GM23338 (cell line): ENCODE measurements at regions not wholly inside any gene's neighbourhood (a gene's known extent, or its start where the extent isn't known, plus 50 kb on each side); places are given as distances from the start of the nearest gene placed in this dataset.

Source experiments
- ATAC-seq: fragments of 200-7000 bp; cut with Tn5 transposase; 3 replicates; pipeline ENCODE4 v1.9.1; 2020
- DNase-seq: peaks from one replicate; pipeline ENCODE4 v3.0.0-alpha.2; 2015; ENCODE audit warnings: low spot score
- H2AFZ ChIP-seq: fragments of 200-600 bp; sonication (generic); 2 replicates; pipeline ENCODE4 v1.8.0; 2016; ENCODE audit warnings: antibody characterized with exemption, mild to moderate bottlenecking, moderate library complexity
- H3F3A ChIP-seq: fragments of 200-600 bp; sonication (generic); replicated peaks from 2 replicates; pipeline ENCODE4 v1.8.0; 2017; ENCODE audit warnings: antibody characterized with exemption, mixed run types, low read depth
- H3K27ac ChIP-seq: fragments of 200-600 bp; sonication (generic); 2 replicates; pipeline ENCODE4 v1.6.1; 2016; ENCODE audit warnings: low read depth
- H3K27me3 ChIP-seq: fragments of 200-600 bp; sonication (generic); 2 replicates; pipeline ENCODE4 v1.8.0; 2016; ENCODE audit warnings: mild to moderate bottlenecking, mixed run types, moderate library complexity; ENCODE audit not compliant: insufficient read depth
- H3K36me3 ChIP-seq: fragments of 200-600 bp; sonication (generic); 2 replicates; pipeline ENCODE4 v1.8.0; 2016; ENCODE audit warnings: mild to moderate bottlenecking; ENCODE audit not compliant: insufficient read depth
- H3K4me1 ChIP-seq: fragments of 200-600 bp; sonication (generic); 2 replicates; pipeline ENCODE4 v1.8.0; 2016; ENCODE audit warnings: mild to moderate bottlenecking, moderate library complexity; ENCODE audit not compliant: insufficient read depth
- H3K4me2 ChIP-seq: fragments of 200-600 bp; sonication (generic); 2 replicates; pipeline ENCODE4 v1.7.1; 2017; ENCODE audit warnings: mixed run types
- H3K4me3 ChIP-seq: fragments of 200-600 bp; sonication (generic); 2 replicates; pipeline ENCODE4 v1.6.1; 2016; ENCODE audit warnings: mixed run types
- H3K79me2 ChIP-seq: fragments of 200-600 bp; sonication (generic); replicated peaks from 2 replicates; pipeline ENCODE4 v1.8.0; 2017; ENCODE audit warnings: mild to moderate bottlenecking; ENCODE audit not compliant: insufficient read depth
- H3K9me2 ChIP-seq: fragments of 200-600 bp; sonication (generic); 2 replicates; pipeline ENCODE4 v1.8.0; 2017; ENCODE audit not compliant: insufficient read depth
- H4K20me1 ChIP-seq: fragments of 200-600 bp; sonication (generic); replicated peaks from 2 replicates; pipeline ENCODE4 v1.8.0; 2017; ENCODE audit warnings: mild to moderate bottlenecking; ENCODE audit not compliant: insufficient read depth
- H3K27ac Mint-ChIP-seq: 2 replicates; pipeline ENCODE4 v1.8.0; 2020; ENCODE audit warnings: inconsistent platforms, mild to moderate bottlenecking, moderate library complexity, mixed read lengths
- H3K27me3 Mint-ChIP-seq: 3 replicates; pipeline ENCODE4 v1.8.0; 2022; ENCODE audit warnings: low read depth, mild to moderate bottlenecking, moderate library complexity, mixed read lengths, inconsistent platforms; ENCODE audit not compliant: insufficient read depth, poor library complexity
- H3K36me3 Mint-ChIP-seq: 3 replicates; pipeline ENCODE4 v1.8.0; 2021; ENCODE audit warnings: low read depth, mild to moderate bottlenecking, inconsistent platforms, moderate library complexity, mixed read lengths
- H3K4me1 Mint-ChIP-seq: 3 replicates; pipeline ENCODE4 v1.8.0; 2020; ENCODE audit warnings: mild to moderate bottlenecking, inconsistent platforms, mixed read lengths
- H3K4me3 Mint-ChIP-seq: 3 replicates; pipeline ENCODE4 v1.8.0; 2021; ENCODE audit warnings: moderate library complexity, mild to moderate bottlenecking, inconsistent platforms, mixed read lengths
- H3K9me3 Mint-ChIP-seq: 3 replicates; pipeline ENCODE4 v1.8.0; 2020; ENCODE audit warnings: moderate library complexity, mild to moderate bottlenecking, inconsistent platforms, mixed read lengths
- CREB1 ChIP-seq: fragments of 250-450 bp; sonication (Bioruptor Pico); IDR thresholded peaks from 2 replicates; pipeline ENCODE4 v1.5.0; 2020; ENCODE audit warnings: low read depth, mild to moderate bottlenecking, moderate library complexity
- CTCF ChIP-seq, 2 experiments: fragments of 200-600 bp in 1 of 2; sonication (generic) in 1 of 2; conservative IDR thresholded peaks; 2 replicates each; pipeline versions ENCODE4 v1.5.1 to v1.6.1; 2016 to 2017; ENCODE audit warnings: antibody characterized with exemption in 2 of 2, low read depth in 2 of 2, mild to moderate bottlenecking in 2 of 2, moderate library complexity in 1 of 2
- ETS1 ChIP-seq: IDR thresholded peaks from 2 replicates; pipeline ENCODE4 v1.6.1; 2016; ENCODE audit warnings: antibody characterized with exemption
- EZH2 ChIP-seq: fragments of 200-600 bp; sonication (generic); IDR thresholded peaks from one replicate; pipeline ENCODE4 v1.8.0; 2017; ENCODE audit warnings: antibody characterized with exemption, mild to moderate bottlenecking, low read depth; ENCODE audit not compliant: unreplicated experiment
- EZH2phosphoT487 ChIP-seq: fragments of 200-600 bp; sonication (generic); IDR thresholded peaks from one replicate; pipeline ENCODE4 v1.8.1; 2018; ENCODE audit warnings: antibody characterized with exemption; ENCODE audit not compliant: unreplicated experiment
- JUNB ChIP-seq: IDR thresholded peaks from one replicate; pipeline ENCODE4 v1.6.1; 2016; ENCODE audit warnings: antibody characterized with exemption; ENCODE audit not compliant: unreplicated experiment
- NANOG ChIP-seq: IDR thresholded peaks from 2 replicates; pipeline ENCODE4 v1.6.1; 2016; ENCODE audit warnings: antibody characterized with exemption, borderline replicate concordance
- POLR2AphosphoS5 ChIP-seq: IDR thresholded peaks from 2 replicates; pipeline ENCODE4 v1.6.1; 2016; ENCODE audit warnings: antibody characterized with exemption, low read depth
- REST ChIP-seq: IDR thresholded peaks from one replicate; pipeline ENCODE4 v1.6.1; 2018; ENCODE audit warnings: antibody characterized with exemption; ENCODE audit not compliant: unreplicated experiment
- STAT1 ChIP-seq: IDR thresholded peaks from one replicate; pipeline ENCODE4 v1.6.1; 2016; ENCODE audit warnings: antibody characterized with exemption; ENCODE audit not compliant: unreplicated experiment
- ZNF114 ChIP-seq: fragments of 250-450 bp; sonication (Bioruptor Pico); IDR thresholded peaks from 2 replicates; pipeline ENCODE4 v1.5.0; 2020; ENCODE audit warnings: mild to moderate bottlenecking, moderate library complexity
- ZNF331 ChIP-seq: fragments of 250-450 bp; sonication (Bioruptor Pico); IDR thresholded peaks from 2 replicates; pipeline ENCODE4 v1.5.0; 2020; ENCODE audit warnings: low read depth, mild to moderate bottlenecking, moderate library complexity
- ZNF462 ChIP-seq: fragments of 250-450 bp; sonication (Bioruptor Pico); IDR thresholded peaks from 2 replicates; pipeline ENCODE4 v1.5.0; 2020; ENCODE audit warnings: mild to moderate bottlenecking, moderate library complexity

- Mint-ChIP-seq H3K27ac (no peak overlapping the region), H3K4me1 (peaks cover 9% of the 10 kb centered on the region; the same call in 1 of the 3 replicates), H3K4me3 (no peak overlapping the region), H3K9me3 (no peaks in the 10 kb centered on the region), H3K27me3 (peaks cover 3% of the 10 kb centered on the region), H3K36me3 (no peaks in the 10 kb centered on the region)
- H3F3A ChIP-seq, result no peaks in the 10 kb centered on the region
- H3K79me2 ChIP-seq, result no peaks in the 10 kb centered on the region
- H3K36me3 ChIP-seq, result no peaks in the 10 kb centered on the region
- TF ChIP-seq STAT1, result no peak
- no peak for TF ChIP-seq ETS1
- TF ChIP-seq REST, result no peak
- no peak for TF ChIP-seq JUNB
- no peak for TF ChIP-seq EZH2
- no peak for TF ChIP-seq CTCF (conservative IDR thresholded peaks at IDR 0.05; ENCODE audit: low read depth in 2 of 2)
- no peak for TF ChIP-seq ZNF114 (CRISPR knock-in tag)
- no peak for TF ChIP-seq NANOG
- no peak for TF ChIP-seq POLR2AphosphoS5
- TF ChIP-seq ZNF331 (CRISPR knock-in tag), result no peak
- TF ChIP-seq ZNF462, result no peak
- TF ChIP-seq CREB1 (CRISPR knock-in tag), result no peak
- no peak for TF ChIP-seq EZH2phosphoT487
- H4K20me1 ChIP-seq, result no peaks in the 10 kb centered on the region
- H3K9me2 ChIP-seq, result peaks cover 3% of the 10 kb centered on the region; the same call in 1 of the 2 replicates
- no peak overlapping the region for H3K4me2 ChIP-seq
- ATAC-seq, result no peak
- DNase-seq, result no peak
- H3K27me3 ChIP-seq, result no peaks in the 10 kb centered on the region
- no peak overlapping the region for H3K27ac ChIP-seq
- H2AFZ ChIP-seq, result no peak overlapping the region
- no peaks in the 10 kb centered on the region for H3K4me1 ChIP-seq
- H3K4me3 ChIP-seq, result no peak overlapping the region
Measured at GRCh38 chr11:95516786-95517185, 272.8 kb downstream of the FAM76B start.
